Activated CD8-positive, alpha-beta memory T cell treated with anti-CD3 and anti-CD28 coated beads, Interleukin-2, amount 10 ng/mL, durations not matched to agents 7 days and 5 days (primary cell): ENCODE measurements at regions not wholly inside any gene's neighbourhood (a gene's known extent, or its start where the extent isn't known, plus 50 kb on each side); places are given as distances from the start of the nearest gene placed in this dataset.

ENCODE experiments used
- ATAC-seq: fragments of 150-1000 bp; cut with Tn5 transposase; one replicate; pipeline ENCODE4 v1.10.0; 2021; ENCODE audit warnings: moderate library complexity
- CTCF ChIA-PET: fragments of 350-600 bp; sonication (Branson Sonifier 250); formaldehyde crosslinking; loops from one replicate; lab custom pipeline; 2021; ENCODE audit warnings: antibody characterized with exemption; lab: Charles Lee
- DNase-seq: peaks from one replicate; pipeline ENCODE4 v3.0.0-alpha.2; 2020
- H3K27ac Mint-ChIP-seq: one replicate; pipeline ENCODE4 v1.8.0; 2021; ENCODE audit warnings: mild to moderate bottlenecking, mixed read lengths
- H3K27me3 Mint-ChIP-seq: one replicate; pipeline ENCODE4 v1.8.0; 2021; ENCODE audit warnings: mixed read lengths
- H3K36me3 Mint-ChIP-seq: one replicate; pipeline ENCODE4 v1.8.0; 2021; ENCODE audit warnings: mild to moderate bottlenecking, mixed read lengths
- H3K4me1 Mint-ChIP-seq: one replicate; pipeline ENCODE4 v1.8.0; 2021; ENCODE audit warnings: mixed read lengths
- H3K4me3 Mint-ChIP-seq: one replicate; pipeline ENCODE4 v1.8.0; 2021; ENCODE audit warnings: mild to moderate bottlenecking, moderate library complexity, mixed read lengths
- H3K9me3 Mint-ChIP-seq: one replicate; pipeline ENCODE4 v1.8.0; 2022; ENCODE audit warnings: low read depth, mixed read lengths

DNA sequence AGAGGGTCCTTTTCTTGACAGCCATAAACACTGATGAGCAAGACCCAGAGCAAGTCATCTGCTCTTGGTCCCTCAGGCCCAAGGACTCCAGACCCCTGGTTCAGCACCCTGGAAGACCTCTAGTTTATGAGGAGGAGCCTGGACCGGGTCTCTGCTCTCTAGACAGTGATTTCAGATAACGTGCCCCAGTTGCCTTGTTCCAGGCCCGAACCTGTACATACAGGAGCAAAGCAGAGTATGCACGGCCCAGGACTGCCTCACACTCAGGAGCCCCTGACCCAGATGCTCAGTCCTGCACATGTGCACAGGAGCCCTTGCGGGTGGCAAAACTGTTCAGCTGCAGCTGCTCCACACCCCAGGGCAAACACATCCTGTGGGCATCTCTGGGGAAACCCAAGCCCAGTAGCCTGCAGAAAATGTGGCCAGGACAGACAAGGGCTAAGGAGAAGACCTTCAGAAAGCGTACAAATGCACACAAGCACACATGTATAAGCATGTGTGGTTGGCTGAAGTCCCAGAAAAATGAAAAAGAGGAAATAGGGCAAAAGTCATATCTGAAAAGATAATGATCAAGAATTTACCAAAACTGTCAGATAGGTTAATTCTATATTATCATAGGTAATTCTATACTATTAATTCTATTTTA lies 59.9 kb upstream of the CORO2B start:
- Mint-ChIP-seq H3K4me1 (no peaks in the 10 kb centered on the region), H3K4me3 (no peak overlapping the region), H3K9me3 (no peaks in the 10 kb centered on the region), H3K27ac (no peak overlapping the region), H3K36me3 (no peaks in the 10 kb centered on the region), H3K27me3 (peaks cover 52% of the 10 kb centered on the region)
- CTCF ChIA-PET = no interaction called here
- DNase-seq (no peak), ATAC-seq (no peak)

DNA sequence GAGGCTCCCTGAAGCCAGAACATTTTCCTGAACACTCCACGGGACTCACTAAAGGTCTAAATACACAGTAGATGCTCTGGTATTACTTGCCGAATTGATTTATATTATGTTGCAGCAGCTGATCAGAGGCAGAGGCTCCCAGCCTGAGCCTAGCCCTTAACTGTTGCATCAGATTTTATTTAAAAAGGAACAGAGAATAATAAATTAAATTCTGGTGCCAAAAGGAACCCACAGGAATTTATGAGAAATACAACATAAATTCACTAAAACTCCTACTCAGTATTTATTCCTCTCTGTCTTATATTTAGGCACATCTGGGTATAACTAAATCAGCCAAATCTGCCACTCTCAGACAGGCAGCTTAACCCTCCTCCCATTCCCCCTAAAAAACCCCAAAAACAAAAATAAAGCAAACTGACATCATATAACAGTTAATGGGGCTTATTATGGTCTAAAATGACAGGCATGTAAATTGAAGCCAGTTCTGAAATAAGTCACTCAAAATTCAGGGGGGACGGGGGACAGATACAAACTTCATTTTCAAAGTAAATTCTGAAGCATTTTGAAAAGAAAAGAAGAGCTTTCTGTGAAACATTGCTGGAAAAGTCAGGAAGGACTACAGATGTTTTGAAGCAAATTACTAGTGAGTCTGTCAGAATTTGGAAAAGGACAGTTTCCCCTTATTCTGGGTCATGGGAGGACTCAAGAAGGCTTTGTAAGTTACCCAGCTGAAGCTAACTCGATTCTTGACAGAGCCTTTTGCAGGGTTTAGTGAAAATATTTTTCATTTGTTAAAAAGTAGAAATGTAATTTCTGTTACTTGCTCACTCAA lies 53.8 kb upstream of the CORO2B start:
- no peak overlapping the region for H3K4me3 Mint-ChIP-seq
- peaks cover 37% of the 10 kb centered on the region for H3K4me1 Mint-ChIP-seq
- H3K36me3 Mint-ChIP-seq = peaks cover 8% of the 10 kb centered on the region
- no peak for ATAC-seq
- H3K9me3 Mint-ChIP-seq = no peaks in the 10 kb centered on the region
- peaks cover 70% of the 10 kb centered on the region for H3K27me3 Mint-ChIP-seq
- H3K27ac Mint-ChIP-seq = no peak overlapping the region
- no peak for DNase-seq
- CTCF ChIA-PET = interaction anchor here (1.2 to 1.8 kb wide), 7 partner anchors 12 to 218 kb away, joined by 3 to 13 read pairs (median 3); no protein-coding TSS in a partner anchor

DNA sequence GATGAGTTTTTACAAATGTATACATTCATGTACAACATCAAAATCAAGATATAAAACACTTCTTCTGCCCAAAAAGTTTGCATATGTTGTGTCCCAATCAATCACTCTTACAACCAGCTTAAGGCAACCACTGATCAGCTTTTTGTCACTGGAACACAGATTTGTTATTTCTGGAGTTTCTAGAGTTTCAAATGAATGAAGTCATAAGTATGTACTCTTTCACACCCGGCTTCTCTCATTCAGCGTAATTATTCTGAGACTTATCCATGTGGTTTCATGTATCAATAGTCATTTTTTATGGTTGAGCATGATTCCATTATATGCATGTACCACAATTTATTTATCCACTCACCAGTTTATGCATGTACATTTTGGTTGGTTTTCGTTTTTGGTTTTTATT lies 53.0 kb upstream of the CORO2B start:
- peaks cover 10% of the 10 kb centered on the region for H3K36me3 Mint-ChIP-seq
- CTCF ChIA-PET = interaction anchor here (0.9 to 1.7 kb wide), 4 partner anchors 11 to 34 kb away, joined by 3 to 6 read pairs (median 4); no protein-coding TSS in a partner anchor
- ATAC-seq (no peak), DNase-seq (no peak)
- no peaks in the 10 kb centered on the region for H3K9me3 Mint-ChIP-seq
- H3K27me3 Mint-ChIP-seq = peaks cover 66% of the 10 kb centered on the region
- no peak overlapping the region for H3K27ac Mint-ChIP-seq
- peaks cover 37% of the 10 kb centered on the region for H3K4me1 Mint-ChIP-seq
- H3K4me3 Mint-ChIP-seq = no peak overlapping the region

DNA sequence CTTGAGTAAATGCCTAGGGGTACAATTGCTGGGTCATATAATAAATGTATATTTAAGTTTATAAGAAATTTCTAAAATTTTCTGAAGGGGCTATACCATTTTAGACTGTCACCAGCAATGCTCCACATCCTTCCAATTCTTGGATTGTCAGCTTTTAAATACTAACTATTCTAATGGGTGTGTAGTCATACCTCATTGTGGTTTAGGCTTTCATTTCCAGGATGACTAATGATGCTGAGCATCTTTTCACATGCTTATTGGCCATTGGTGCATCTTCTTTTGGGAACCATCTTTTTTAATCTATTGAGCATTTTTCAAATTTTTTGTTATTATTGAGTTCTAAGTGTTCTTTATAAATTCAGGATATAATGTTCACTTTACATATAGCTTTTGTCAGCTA lies 52.5 kb upstream of the CORO2B start:
- DNase-seq (no peak), ATAC-seq (peak; percentile 95)
- Mint-ChIP-seq H3K4me1 (peaks cover 37% of the 10 kb centered on the region), H3K27me3 (peaks cover 66% of the 10 kb centered on the region), H3K4me3 (no peak overlapping the region), H3K9me3 (peaks cover 1% of the 10 kb centered on the region), H3K27ac (no peak overlapping the region), H3K36me3 (peaks cover 12% of the 10 kb centered on the region)
- CTCF ChIA-PET = interaction anchor here (0.9 to 1.7 kb wide), 3 partner anchors 12 to 33 kb away, joined by 3 to 6 read pairs (median 3); no protein-coding TSS in a partner anchor

DNA sequence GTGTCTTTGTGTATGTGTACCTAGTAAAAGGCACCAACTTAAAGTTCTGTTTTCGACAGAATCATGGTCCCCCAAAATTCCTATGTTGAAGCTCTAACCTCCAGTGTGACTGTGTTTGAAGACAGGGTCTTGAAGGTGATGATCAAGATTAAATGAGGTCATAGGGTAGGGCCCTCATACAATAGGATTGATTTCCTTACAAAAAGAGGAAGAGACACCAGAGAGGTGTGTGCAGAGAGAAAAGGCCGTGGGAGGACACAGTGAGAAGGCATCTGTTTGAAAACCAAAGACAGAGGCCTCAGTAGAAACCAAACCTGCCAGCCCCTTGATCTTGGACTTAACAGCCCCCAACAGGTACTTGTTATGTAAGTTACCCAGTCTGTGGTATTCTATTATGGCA lies 52.0 kb upstream of the CORO2B start:
- H3K4me3 Mint-ChIP-seq = no peak overlapping the region
- peaks cover 5% of the 10 kb centered on the region for H3K9me3 Mint-ChIP-seq
- H3K36me3 Mint-ChIP-seq = peaks cover 14% of the 10 kb centered on the region
- CTCF ChIA-PET = interaction anchor here (0.8 to 1.7 kb wide), 5 partner anchors 11 to 220 kb away, joined by 3 to 6 read pairs (median 3); no protein-coding TSS in a partner anchor
- ATAC-seq (no peak), DNase-seq (no peak)
- H3K4me1 Mint-ChIP-seq = peaks cover 37% of the 10 kb centered on the region
- H3K27ac Mint-ChIP-seq = peak overlapping the region; percentile 62
- H3K27me3 Mint-ChIP-seq = peaks cover 63% of the 10 kb centered on the region

DNA sequence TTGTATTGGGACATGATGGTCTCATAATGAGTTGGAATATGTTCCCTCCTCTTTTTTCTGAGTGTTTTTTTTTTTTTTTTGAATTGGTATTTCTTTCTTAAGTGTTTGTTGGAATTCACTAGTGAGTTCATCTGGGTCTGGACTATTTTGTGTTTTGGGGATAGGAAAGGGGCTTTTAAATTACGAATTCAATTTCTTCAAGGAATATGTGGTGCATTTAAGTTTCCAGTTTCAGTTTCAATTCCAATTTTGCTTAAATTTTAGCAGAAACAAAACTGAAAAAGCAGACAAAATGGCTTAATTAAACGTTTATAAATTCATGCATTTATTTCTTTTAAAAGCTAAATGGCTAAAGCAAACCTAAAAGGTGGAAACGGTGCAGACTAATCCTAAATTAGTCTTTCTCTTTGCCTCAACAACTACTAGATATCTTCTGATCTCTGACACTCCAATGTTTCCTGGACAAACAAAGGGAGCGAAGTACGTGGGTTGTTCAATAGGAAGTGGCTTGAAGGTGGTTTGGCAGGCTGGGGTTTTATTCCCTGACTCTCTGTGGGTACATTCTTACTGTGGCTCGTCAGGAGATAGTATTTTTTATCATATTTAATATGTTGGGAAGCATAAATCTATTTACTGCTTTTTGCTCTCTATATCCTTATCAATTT lies 50.0 kb upstream of the CORO2B start:
- Mint-ChIP-seq H3K27ac (peak overlapping the region; percentile 88), H3K4me3 (peak overlapping the region; percentile 49), H3K4me1 (peaks cover 37% of the 10 kb centered on the region), H3K9me3 (peaks cover 14% of the 10 kb centered on the region), H3K36me3 (peaks cover 20% of the 10 kb centered on the region), H3K27me3 (peaks cover 63% of the 10 kb centered on the region)
- peak; percentile 55 for DNase-seq
- peak; percentile 41 for ATAC-seq
- CTCF ChIA-PET = interaction anchor here (0.8 kb wide), 1 partner anchor 21 kb away, joined by 5 read pairs; no protein-coding TSS in a partner anchor
